ENCODE measurements at regions not wholly inside any gene's neighbourhood (a gene's known extent, or its start where the extent isn't known, plus 50 kb on each side); places are given as distances from the start of the nearest gene placed in this dataset.

DNA sequence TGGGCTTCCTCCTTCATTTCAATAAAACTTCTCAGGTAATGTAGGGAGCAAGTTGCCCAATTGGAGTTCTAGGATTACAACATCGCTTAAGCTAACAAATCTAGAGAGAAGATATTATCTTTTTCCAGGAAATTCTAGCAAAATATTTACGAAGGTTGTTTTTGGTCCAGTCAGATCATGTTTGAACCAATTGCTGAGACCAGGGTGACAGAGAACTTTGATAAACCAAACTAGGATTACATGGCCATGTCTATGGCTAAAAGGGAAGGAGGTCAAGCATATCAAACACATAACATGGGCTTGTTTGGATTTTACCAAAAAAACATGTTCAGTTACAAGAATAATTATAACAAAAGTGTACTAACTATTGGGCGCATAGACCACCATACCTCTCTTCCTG, 442.4 kb upstream of the SGCG start:
- Mint-ChIP-seq H3K27ac (no peak overlapping the region), H3K4me1 (no peaks in the 10 kb centered on the region), H3K36me3 (no peaks in the 10 kb centered on the region), H3K9me3 (peaks cover 4% of the 10 kb centered on the region), H3K4me3 (no peak overlapping the region), H3K27me3 (no peaks in the 10 kb centered on the region)
- ATAC-seq = no peak

DNA sequence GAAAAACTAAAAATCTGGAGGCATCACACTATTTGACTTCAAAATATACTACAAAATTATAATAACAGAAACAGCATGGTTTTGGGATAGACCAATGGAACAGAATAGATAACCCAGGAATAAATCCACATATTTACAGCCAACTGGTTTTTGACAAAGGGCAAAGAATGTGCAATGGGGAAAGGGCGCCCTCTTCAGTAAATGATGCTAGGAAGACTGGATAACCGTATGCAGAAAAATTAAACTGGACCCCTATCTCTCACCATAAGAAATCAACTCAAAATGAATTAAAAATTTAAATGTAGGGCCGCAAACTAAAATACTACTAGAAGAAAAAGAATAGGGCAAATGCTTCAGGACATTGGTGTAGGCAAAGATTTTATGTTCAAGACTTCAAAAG, 440.5 kb upstream of the SGCG start:
- H3K4me1 Mint-ChIP-seq = no peaks in the 10 kb centered on the region
- no peak overlapping the region for H3K4me3 Mint-ChIP-seq
- H3K36me3 Mint-ChIP-seq = no peaks in the 10 kb centered on the region
- ATAC-seq = no peak
- H3K9me3 Mint-ChIP-seq = peaks cover 6% of the 10 kb centered on the region
- H3K27me3 Mint-ChIP-seq = no peaks in the 10 kb centered on the region
- H3K27ac Mint-ChIP-seq = no peak overlapping the region

DNA sequence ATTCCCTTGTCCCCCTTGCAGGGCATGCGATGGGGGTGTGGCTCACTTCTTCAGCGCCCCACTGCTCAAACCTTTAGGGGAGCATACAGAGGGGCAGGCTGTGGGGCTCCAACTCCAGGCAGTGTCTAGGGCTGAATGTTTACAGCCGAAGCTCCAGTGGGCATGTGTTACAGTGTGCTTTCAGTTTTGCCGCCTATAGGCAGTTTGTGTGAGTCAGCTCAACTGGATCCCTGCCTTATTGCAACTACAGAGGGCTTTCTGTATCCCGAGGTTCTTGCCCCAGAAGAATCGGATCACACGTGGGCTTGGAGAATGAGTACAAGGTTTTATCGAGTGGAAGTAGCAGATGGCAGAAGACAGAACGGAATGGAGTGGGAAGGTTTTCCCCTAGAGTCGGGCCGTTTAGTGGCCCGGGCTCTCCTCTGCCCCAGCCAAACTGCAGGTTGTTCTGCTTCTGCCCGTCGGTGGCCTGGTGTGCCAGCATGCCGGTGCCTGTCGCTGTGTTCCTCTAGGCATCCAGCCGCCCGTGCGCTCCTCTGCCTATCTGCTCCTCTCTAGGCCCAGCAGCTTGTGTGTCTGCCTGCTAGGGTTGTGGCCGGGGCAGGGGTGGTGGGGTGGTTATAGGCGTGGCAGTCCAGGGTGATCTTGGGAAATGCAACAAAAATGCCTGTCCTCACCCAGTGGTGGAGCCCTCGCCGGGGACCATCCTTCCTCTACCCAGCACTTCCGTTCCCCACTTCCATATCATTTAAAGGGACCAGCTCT, 435.9 kb upstream of the SGCG start:
- Mint-ChIP-seq H3K4me3 (no peak overlapping the region), H3K27ac (no peak overlapping the region), H3K9me3 (peaks cover 6% of the 10 kb centered on the region), H3K27me3 (no peaks in the 10 kb centered on the region), H3K36me3 (no peaks in the 10 kb centered on the region), H3K4me1 (no peaks in the 10 kb centered on the region)
- ATAC-seq = peak; percentile 31

DNA sequence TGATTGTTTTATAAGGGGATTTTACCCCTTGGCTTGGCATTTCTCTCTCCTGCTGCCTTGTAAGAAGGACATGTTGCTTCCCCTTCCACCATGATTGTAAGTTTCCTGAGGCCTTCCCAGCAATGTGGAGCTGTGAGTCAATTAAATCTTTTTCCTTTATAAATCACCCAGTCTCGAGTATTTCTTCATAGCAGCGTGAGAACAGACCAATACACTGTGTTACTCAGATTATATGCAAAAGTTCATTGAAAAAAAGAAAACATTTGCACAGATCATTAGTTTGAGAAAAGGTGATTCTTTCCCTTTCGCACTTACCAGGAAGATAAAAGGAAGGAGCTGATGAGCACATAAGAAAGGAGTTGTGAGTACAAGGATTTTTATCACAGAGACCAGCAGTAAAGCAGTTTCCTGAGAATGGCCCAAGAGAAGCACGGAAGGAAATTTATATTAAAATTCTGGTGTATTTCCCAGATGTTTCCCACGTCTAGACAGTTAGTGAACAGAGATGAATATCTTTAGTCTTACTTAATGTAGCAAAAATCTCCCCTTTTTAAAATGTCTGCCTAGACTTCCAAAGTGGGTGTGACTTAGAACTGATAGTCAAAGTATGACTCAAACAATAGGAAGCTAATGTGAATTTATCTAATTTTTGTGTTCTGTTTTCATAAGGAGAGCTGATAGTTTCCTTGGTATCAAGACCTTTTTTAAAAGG, 431.8 kb upstream of the SGCG start:
- no peaks in the 10 kb centered on the region for H3K36me3 Mint-ChIP-seq
- ATAC-seq = no peak
- no peak overlapping the region for H3K27ac Mint-ChIP-seq
- no peaks in the 10 kb centered on the region for H3K27me3 Mint-ChIP-seq
- H3K9me3 Mint-ChIP-seq = peaks cover 13% of the 10 kb centered on the region
- H3K4me1 Mint-ChIP-seq = no peaks in the 10 kb centered on the region
- no peak overlapping the region for H3K4me3 Mint-ChIP-seq

DNA sequence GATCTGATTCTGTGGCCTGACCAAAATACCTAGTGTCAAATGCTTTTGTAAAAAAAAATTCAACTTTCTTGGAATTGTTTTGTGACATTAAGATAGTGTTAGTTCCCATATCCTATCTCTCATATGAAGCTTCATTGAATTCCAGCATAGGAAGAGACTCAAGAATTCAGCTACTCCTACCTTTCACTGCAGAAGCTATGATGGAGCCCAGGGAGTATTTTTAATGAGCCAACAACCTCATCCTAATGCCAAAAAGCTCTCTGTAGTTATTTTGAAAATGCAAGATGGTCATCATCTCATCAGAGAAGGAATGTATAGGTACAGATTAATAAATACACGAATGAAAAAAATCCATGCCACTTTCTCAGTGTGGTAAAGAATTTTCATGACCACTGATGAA, 431.2 kb upstream of the SGCG start:
- H3K9me3 Mint-ChIP-seq = peaks cover 13% of the 10 kb centered on the region
- no peaks in the 10 kb centered on the region for H3K36me3 Mint-ChIP-seq

DNA sequence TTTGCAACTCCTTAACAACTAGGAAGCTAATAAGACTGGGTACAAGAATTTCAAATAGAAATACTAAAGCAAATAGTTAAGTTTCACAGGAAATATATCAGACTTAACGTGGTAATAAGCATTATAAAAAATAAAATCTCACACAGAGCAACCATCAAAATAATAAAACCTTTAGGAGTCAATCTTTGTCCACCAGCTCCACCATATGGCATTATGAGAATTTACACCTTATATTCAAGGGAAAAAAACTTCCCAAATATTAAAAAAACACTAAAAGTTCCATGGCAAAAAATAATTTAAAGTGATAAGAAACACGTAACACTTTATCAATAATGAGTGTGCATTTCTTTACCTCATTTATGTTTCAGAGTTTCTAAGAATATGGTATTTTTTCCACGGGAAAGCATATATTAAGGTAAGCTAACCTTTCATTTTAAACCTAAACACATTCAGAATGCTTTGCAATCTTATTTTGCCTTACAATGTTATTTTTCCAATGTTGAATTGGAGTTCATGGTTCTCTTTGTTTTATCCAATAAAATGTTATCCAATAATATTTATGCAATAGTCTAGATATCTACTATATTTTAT, 423.2 kb upstream of the SGCG start:
- no peak overlapping the region for H3K4me3 Mint-ChIP-seq
- no peaks in the 10 kb centered on the region for H3K36me3 Mint-ChIP-seq
- H3K27me3 Mint-ChIP-seq = no peaks in the 10 kb centered on the region
- H3K4me1 Mint-ChIP-seq = no peaks in the 10 kb centered on the region
- ATAC-seq = no peak
- no peak overlapping the region for H3K27ac Mint-ChIP-seq
- H3K9me3 Mint-ChIP-seq = no peaks in the 10 kb centered on the region

More for the DNA sequence above, 431.2 kb upstream of the SGCG start:
- no peak overlapping the region for H3K27ac Mint-ChIP-seq
- H3K4me3 Mint-ChIP-seq = no peak overlapping the region
- no peaks in the 10 kb centered on the region for H3K27me3 Mint-ChIP-seq
- no peak for ATAC-seq
- H3K4me1 Mint-ChIP-seq = no peaks in the 10 kb centered on the region

DNA sequence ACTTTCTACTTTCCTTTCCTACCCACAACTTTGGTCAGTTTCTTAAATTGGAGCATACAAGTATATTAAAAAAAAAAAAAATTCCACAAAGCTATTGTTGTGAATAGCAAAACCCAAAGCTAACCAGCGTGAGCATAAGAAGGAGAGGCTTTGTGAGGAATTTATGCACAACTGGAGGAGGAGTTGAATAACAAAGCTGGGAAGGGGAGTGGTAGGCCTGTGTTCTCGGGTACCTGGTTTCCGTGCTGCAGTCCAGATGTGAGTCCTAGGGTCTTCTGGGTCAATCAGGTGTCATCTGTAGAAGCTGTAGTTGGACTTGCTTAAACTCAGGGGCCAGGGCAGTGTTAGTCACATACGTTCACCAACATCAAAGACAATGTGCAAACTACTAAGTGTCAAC, 422.5 kb upstream of the SGCG start:
- H3K27me3 Mint-ChIP-seq = no peaks in the 10 kb centered on the region
- H3K27ac Mint-ChIP-seq = no peak overlapping the region
- H3K4me1 Mint-ChIP-seq = no peaks in the 10 kb centered on the region
- no peaks in the 10 kb centered on the region for H3K36me3 Mint-ChIP-seq
- ATAC-seq = no peak
- no peak overlapping the region for H3K4me3 Mint-ChIP-seq
- no peaks in the 10 kb centered on the region for H3K9me3 Mint-ChIP-seq

DNA sequence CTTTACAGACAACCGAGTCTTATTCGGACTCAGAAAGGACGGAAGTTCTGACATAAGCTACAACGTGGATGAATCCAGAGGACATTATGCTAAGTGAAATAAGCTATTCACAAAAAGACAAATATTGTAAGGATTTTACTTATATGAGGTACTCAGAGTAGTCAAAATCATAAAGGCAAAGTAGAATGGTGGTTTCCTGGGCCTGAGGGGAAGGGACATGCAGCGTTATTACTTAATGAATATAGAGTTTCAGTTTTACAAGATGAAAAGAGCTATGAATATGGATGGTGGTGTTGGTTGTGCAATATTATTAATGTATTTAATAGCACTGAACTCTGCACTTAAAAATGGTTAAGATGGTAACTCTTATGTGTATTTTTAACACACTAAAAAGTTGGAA, 419.1 kb upstream of the SGCG start:
- Mint-ChIP-seq H3K9me3 (no peaks in the 10 kb centered on the region), H3K4me1 (no peaks in the 10 kb centered on the region), H3K36me3 (no peaks in the 10 kb centered on the region), H3K27ac (no peak overlapping the region), H3K4me3 (no peak overlapping the region), H3K27me3 (no peaks in the 10 kb centered on the region)
- ATAC-seq = no peak

DNA sequence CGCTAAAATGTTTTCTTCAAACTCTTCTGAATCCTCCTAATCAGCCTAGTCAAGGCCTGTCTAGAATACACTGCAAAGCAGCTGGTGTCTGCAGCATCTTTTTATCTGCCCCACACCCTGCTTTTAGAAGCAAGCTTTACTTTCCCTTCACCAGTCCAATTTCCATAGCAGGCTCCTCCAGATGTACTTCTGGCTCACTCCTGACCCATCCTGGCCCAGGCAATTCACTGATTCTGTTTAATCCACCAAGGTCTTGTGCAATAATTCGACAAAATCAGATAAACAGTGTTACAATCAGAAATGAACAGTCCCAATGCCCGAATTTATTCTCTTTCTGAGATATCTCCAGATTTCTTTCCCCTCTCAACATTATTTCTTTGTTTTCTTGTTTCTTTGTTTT, 415.2 kb upstream of the SGCG start:
- H3K36me3 Mint-ChIP-seq = no peaks in the 10 kb centered on the region
- H3K4me3 Mint-ChIP-seq = no peak overlapping the region
- no peak for ATAC-seq
- H3K4me1 Mint-ChIP-seq = no peaks in the 10 kb centered on the region
- H3K27me3 Mint-ChIP-seq = no peaks in the 10 kb centered on the region
- no peak overlapping the region for H3K27ac Mint-ChIP-seq
- no peaks in the 10 kb centered on the region for H3K9me3 Mint-ChIP-seq

DNA sequence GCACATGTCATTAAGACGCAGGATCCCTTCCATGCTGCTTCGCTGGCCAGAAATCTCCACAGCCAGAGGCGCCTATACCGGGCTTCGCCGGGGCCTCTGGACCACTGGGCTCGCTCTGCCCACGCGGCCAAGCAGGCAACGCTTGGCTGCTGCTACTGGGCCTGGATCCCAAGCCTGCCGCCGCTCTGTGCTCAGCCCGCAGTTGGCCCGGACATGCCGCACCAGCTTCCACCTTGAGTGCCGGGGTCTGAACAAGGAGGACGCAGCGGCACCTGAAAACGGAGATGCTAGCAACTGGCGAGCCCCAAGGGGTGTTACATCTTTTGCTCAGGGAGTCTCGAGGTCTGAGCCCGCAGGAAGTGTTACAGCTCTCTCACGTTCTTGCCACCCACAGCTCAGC, 409.9 kb upstream of the SGCG start:
- peaks cover 8% of the 10 kb centered on the region for H3K27me3 Mint-ChIP-seq
- H3K9me3 Mint-ChIP-seq = no peaks in the 10 kb centered on the region

DNA sequence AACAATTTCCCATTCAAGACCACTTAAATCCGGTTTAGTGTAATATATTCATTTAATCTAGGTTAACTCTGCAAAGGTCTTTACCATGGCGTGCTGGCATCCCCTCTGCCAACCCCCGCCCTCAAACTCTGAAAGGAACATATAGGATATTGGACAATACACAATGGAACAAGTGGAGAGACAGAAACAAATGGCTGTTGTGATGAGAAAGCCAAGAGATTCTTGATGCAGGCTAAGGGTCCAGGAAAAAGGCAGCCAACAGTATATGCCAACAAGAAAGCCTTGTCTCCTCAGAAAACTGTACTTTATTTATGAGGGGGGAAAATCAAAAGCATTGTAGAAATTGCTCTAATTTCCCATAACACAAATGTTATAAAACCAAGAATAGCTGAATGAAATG, 407.3 kb upstream of the SGCG start:
- Mint-ChIP-seq H3K27ac (no peak overlapping the region), H3K4me3 (no peak overlapping the region), H3K4me1 (no peaks in the 10 kb centered on the region), H3K36me3 (no peaks in the 10 kb centered on the region), H3K27me3 (peaks cover 8% of the 10 kb centered on the region), H3K9me3 (no peaks in the 10 kb centered on the region)
- no peak for ATAC-seq

More for the DNA sequence above, 409.9 kb upstream of the SGCG start:
- no peaks in the 10 kb centered on the region for H3K4me1 Mint-ChIP-seq
- no peaks in the 10 kb centered on the region for H3K36me3 Mint-ChIP-seq
- no peak overlapping the region for H3K4me3 Mint-ChIP-seq
- H3K27ac Mint-ChIP-seq = no peak overlapping the region
- no peak for ATAC-seq

DNA sequence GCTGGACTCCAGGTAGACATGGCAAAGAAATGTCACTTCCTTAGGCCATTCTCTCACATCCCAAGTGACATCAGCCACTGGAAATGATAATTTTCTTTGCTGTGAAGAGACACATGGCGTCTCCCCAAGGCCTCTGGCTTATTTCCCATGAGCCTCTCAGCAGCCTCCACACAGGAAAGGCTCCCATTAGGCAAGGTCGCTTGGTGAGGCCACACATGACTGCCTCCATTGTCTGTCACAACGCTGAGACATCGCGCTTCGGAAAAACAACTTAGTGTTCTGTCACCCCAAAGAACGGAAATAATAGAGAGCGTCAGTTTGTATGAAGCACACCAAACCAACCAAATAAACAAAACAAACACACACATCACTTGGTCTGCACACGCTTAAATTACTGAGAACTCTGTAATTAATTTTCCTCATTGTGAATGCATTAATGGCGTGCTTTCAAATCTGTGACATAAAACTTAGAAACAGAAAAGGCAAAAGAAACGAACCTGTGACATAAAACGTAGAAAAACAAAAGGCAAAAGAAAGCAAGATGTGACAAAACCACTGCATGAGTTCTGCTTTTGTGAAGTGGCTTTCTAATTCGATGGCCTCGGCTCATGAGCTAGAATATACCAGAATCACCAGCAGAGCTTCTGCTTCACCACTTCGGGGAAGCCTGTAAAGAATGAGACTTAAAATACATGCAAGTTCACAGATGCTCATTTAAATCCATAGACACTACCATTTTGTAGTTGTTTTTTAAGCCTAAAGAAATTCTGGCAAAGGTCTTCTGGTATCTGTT, 404.2 kb upstream of the SGCG start:
- Mint-ChIP-seq H3K27ac (no peak overlapping the region), H3K4me3 (no peak overlapping the region), H3K36me3 (no peaks in the 10 kb centered on the region)

DNA sequence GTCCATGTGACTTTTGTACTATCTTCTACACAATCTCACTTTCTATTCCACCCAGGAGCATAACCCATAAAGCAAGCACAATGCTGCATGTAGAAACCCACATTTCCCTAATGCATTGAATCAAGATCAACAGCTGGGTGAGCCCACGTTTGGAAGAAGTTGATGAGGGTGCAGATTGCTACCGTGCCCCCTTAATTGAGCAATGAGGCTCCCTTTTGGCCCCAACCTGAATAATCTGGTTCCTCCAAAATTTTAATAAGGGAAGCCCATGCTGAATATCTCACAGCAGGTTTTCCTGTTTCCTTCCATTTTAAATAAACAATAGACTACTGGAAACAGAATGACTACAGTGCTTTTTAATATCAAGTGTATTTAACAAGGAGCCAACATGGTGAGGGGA, 403.6 kb upstream of the SGCG start:
- Mint-ChIP-seq H3K4me1 (no peaks in the 10 kb centered on the region), H3K27ac (no peak overlapping the region), H3K9me3 (no peaks in the 10 kb centered on the region), H3K27me3 (peaks cover 8% of the 10 kb centered on the region), H3K4me3 (no peak overlapping the region), H3K36me3 (no peaks in the 10 kb centered on the region)
- no peak for ATAC-seq

More for the DNA sequence above, 404.2 kb upstream of the SGCG start:
- peaks cover 8% of the 10 kb centered on the region for H3K27me3 Mint-ChIP-seq
- H3K9me3 Mint-ChIP-seq = no peaks in the 10 kb centered on the region
- no peaks in the 10 kb centered on the region for H3K4me1 Mint-ChIP-seq
- no peak for ATAC-seq

DNA sequence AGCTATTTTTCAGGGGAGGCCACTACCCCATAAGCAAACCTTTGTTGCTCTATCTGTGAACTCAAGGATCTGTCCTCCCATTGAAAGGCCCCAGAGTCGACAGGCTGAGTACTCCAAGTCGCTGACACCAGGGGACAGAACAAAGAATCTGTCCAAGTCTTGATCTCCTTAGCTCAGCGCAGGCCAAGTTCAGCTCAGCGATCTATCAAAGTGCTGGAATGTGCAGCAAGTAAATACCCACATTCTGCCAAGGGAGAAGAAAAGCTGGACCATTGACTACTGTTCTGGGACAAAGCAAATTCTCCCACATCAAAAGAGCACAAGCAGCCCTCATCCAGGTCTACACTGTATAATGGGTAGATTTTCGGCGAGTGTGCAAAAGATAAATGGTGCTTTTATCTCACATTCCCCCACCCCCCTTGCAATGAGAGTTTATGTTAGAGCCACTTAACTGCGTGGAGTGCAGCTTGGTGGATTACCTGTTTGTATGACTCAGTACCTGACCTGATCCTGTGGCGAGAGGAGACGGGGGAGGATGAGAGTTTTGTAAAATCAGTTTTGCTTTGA, 391.7 kb upstream of the SGCG start:
- Mint-ChIP-seq H3K27me3 (no peaks in the 10 kb centered on the region), H3K36me3 (no peaks in the 10 kb centered on the region), H3K4me3 (no peak overlapping the region), H3K27ac (no peak overlapping the region), H3K9me3 (no peaks in the 10 kb centered on the region), H3K4me1 (no peaks in the 10 kb centered on the region)
- ATAC-seq = peak; percentile 20

DNA sequence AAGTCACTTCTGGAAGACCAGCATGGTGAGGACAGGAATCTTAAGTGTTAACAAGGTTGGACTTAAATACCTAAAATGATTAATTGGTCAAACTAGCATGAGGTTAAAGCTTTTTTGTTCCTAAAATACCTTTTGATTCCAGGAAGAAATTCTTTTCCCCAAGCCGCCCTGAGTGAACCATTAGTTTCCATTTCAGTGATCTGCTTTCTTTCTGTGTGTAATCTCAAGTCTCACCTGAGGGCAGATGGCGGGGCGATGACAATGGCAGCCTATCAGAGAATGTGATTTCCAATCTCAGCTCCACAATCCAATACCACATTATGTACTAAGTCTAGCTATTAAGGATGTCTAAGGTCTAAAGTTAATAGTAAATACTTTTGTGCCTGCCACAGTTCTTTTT, 390.9 kb upstream of the SGCG start:
- H3K36me3 Mint-ChIP-seq = no peaks in the 10 kb centered on the region
- H3K4me1 Mint-ChIP-seq = no peaks in the 10 kb centered on the region
- no peaks in the 10 kb centered on the region for H3K9me3 Mint-ChIP-seq
- no peak overlapping the region for H3K4me3 Mint-ChIP-seq
- H3K27me3 Mint-ChIP-seq = no peaks in the 10 kb centered on the region
- ATAC-seq = no peak
- H3K27ac Mint-ChIP-seq = no peak overlapping the region
